NCI-H748 treated with DMSO at 0.1 percent for 48 hours (cell line): ENCODE measurements at regions not wholly inside any gene's neighbourhood (a gene's known extent, or its start where the extent isn't known, plus 50 kb on each side); places are given as distances from the start of the nearest gene placed in this dataset.
"Not testable (repeated sequence)": the region's sequence is repeated elsewhere in the genome, so short reads cannot be mapped to it uniquely, and the experiment has no call there.

ENCODE experiments used
- DNase-seq: peaks from one replicate; lab custom pipeline; 2025; lab: John Stamatoyannopoulos, UW

DNA sequence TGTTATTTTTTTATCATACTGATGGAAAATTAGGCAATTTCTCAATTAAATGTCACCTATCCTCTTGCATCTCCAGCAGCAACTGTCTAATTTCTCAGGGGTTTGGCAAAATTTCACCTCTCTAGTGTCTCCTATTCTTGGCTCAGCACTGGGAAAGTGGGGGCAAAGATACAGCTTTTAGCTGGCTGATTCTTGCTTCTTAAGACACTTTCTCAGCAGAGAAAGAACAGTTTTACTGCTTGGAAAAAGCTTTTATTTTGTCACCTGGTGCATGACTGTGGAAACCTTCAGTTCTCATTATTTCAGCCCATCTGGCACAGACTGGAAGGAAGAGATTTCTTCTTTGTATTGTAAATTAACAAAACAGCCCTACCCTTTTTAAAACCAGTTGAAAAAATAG is 283.6 kb upstream of the SGCD start:
- no peak for DNase-seq

- no peak for DNase-seq
Observed at GRCh38 chr5:156051972-156052371, 275.0 kb upstream of the SGCD start.

- DNase-seq = no peak
Observed at GRCh38 chr5:156052656-156053055, 274.3 kb upstream of the SGCD start.

DNA sequence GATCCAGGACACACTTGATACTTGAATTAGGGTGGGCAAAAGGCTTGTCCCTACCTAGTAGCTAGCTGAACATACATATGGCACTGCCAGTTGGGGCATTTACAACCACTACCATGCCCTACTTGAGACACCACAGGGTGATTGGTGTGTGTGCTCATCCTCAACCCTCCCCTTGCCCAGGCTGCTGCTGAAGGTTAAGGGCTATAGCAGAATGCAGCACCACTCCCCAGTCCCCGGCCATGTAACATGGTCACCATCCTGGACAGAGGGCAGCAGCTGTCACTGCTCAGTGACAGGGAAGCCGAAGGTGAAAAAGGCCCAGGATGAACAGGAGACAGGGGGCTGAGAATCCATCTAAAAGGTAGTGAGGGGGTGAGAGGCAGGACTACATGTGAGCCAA is 273.9 kb upstream of the SGCD start:
- no peak for DNase-seq

- no peak for DNase-seq
Observed at GRCh38 chr5:156076912-156077311, 250.1 kb upstream of the SGCD start.

GRCh38 chr5:156087577-156088110 is 239.3 kb upstream of the SGCD start:
- no peak for DNase-seq

DNA sequence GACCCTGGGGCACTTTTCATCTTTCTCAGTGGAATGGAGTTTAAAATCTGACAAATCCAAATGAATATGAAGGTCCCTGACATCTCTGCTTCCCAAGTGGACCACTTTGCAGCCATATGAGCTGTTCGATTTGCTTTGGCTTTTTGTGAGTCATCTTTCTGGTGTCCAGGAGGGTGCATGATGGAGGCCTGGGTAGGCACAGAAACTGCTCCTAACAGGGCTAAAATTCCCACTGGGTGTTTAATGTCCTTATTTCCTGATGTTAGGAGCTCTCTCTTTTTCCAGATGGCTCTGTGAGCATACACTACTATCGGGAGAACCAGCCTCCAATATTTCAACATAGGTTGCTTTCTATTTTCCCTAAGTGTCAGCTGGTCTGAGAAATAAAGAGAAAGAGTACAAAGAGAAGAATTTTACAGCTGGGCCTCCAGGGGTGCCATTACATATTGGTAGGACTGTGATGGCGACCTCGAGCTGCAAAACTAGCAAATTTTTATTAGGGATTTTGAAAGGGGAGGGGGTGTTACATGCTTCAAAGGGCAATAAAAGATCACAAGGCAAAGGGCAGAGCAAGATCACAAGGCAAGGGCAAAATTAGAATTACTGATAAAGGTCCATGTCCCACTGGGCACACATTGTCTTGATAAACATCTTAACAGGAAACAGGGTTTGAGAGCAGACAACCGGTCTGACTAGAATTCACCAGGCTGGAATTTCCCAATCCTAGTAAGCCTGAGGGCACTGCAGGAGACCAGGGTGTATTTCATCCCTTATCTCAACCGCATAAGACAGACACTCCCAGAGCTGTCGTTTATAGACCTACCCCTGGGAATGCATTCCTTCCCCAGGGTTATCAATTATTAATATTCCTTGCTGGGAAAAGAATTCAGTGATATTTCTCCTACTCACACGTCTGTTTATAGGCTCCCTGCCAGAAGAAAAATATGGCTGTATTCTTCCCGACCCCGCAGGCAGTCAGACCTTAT is 236.7 kb upstream of the SGCD start:
- DNase-seq = not testable (repeated sequence)

- DNase-seq = no peak
Observed at GRCh38 chr5:156093024-156093423, 233.9 kb upstream of the SGCD start.

DNA sequence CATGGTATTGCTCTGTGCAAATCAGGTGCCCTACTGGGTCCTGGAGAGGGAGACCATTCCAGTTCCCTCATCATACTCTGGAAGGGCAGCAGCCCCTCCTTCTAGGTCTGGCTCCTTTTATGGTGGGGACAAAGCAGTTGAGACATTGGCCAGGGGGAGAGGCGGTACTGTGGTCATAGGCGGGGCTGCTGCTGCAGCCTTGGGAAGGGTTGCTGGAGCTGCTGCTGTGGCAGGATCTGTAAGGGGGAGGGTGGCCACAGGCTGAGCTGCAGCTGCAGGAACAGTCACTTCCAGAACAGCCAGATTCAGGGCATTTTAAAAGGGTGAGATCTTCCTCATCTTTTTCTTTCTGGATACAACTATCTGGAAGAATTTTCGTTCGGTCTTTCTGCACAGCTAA is 233.0 kb upstream of the SGCD start:
- DNase-seq = no peak

- DNase-seq = no peak
Observed at GRCh38 chr5:156095709-156096241, 231.2 kb upstream of the SGCD start.

- DNase-seq = no peak
Observed at GRCh38 chr5:156096259-156096658, 230.7 kb upstream of the SGCD start.

GRCh38 chr5:156103155-156103885 is 223.6 kb upstream of the SGCD start:
- no peak for DNase-seq

DNA sequence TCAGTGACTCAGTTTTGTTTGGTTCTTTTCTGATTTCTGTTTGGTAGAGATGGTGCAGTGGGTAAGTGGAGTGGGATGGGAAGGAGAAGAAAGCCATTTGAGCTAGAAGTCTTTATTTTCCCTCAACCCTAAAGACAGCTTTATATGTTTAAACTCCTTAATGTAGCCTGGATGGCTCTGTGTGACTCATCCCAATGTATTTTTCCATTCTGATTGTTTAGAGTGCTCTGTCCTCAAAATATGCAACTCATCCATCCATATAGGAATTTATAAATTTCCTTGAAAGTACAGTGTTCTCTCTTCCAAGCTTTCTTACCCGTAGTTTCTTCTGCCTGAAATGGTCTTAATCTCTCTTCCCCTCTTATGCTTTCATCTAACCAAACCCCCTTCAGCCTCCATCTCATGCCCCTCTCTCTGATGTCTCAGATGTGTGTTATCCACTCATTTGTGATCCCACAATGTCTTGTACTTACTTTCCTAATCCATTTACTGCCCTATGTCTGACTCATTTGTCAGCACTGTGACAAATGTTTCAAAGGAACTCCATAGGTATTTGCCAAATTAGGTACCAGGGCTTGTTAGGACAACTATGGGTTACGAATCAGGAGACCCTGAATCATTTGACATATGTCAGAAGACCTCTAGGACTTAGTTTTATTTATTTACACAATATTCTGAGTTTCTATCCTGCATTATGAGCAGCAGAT is 217.5 kb upstream of the SGCD start:
- no peak for DNase-seq

DNA sequence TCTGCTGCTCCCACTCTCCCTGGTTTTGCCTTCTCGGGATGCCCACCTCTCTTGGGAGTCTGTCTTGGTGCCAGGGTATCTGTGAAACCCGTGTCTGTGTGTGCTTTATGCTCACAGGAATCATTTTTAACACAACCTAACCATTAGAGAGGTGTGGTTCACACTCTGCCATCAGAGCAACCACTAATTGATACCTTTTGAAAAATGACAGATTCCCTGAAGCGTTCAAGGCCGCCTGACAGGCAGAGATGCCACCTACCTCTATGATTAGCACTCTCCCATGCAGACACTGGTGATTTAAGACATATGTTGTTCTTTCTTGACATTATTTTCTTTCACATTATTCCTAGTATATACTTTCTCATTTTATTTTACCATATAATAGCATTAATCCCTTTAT is 207.3 kb upstream of the SGCD start:
- no peak for DNase-seq

DNA sequence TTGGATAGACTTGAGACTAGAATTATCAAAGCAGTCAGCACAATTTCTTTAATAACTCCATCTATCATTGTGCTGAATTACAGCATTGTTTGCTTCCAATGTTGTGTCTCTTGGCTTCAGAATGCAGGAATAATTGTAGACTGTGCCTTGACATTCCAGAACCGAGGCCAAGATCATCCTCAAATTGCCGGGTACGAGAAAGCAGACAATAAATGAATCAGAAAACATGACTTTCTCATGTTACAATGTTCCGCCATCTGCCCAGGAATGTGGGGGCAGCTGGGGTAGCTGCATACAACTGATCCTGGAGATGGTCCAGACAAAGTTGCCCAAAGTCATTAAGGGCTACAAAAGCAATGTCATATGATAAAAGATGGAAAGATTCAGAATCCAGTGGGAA is 206.2 kb upstream of the SGCD start:
- no peak for DNase-seq

GRCh38 chr5:156121234-156121633 is 205.7 kb upstream of the SGCD start:
- no peak for DNase-seq

DNA sequence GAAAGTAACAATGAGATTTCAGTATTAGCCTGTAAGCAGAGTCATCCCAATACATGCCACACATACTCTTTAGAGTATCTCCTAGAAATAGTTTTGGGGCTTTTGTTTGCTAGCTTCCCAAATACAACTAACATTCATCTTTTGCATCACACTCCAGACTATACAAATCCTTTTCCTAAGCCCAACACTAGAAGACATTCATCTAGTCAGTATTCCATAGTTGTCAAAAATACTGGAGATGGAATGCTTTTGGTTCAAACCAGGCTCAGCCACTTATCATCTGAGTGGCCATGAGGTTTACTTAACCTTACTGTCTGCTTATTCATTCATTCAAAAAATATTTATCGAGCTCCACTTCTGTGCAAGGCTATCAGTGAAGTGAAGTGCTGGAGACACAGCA is 205.1 kb upstream of the SGCD start:
- no peak for DNase-seq

- DNase-seq = no peak
Observed at GRCh38 chr5:156124708-156125107, 202.3 kb upstream of the SGCD start.

GRCh38 chr5:156125118-156125517 is 201.8 kb upstream of the SGCD start:
- no peak for DNase-seq

DNA sequence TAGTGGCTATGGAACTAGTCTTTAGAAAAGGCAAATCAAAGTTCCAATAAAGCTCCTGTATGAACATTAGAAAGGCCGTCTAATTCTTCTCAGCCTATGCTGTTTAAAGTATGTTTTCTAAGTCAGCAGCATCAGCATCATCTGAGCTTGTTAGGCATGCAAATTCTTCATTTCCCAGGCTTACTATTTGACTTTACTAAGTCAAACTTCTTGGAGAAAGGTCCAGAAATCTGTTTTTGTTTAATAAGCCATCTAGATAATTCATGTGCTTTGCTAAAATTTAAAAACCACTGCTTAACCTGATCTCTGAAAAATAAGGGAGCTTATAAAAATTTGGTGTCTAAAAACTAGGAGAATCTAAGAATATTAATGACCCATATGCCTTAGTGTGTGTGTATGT is 200.2 kb upstream of the SGCD start:
- DNase-seq = no peak

GRCh38 chr5:156128026-156128425 is 198.9 kb upstream of the SGCD start:
- no peak for DNase-seq

DNA sequence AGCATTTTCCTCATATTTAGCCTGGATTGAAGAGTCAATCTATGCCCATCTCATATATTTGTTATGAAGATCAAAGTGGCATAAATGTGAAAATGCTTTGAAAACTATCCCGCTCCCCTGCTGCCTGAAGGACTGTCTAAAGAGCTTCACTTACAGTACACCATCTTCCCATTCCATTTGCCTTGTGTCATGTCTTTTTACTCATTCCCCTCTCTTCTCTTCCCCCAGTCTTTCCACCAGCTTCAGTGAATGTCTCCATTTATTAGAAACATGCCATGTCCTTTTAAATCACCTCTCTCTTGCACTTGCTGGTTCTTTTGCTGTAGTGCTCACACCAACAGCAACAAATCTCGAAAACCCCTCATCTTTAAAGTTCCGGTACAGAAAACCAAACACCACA is 192.7 kb upstream of the SGCD start:
- no peak for DNase-seq
